ENCODE measurements at regions not wholly inside any gene's neighbourhood (a gene's known extent, or its start where the extent isn't known, plus 50 kb on each side); places are given as distances from the start of the nearest gene placed in this dataset.

GRCh38 chr5:162444129-162444762 lies 376.7 kb downstream of the GABRG2 start:
- no peak for TF ChIP-seq MAX (CRISPR knock-in tag; IDR thresholded peaks at IDR 0.05)
- TF ChIP-seq CTCF (IDR thresholded peaks at IDR 0.05), result no peak
- no peak for TF ChIP-seq ATF2 (CRISPR knock-in tag; IDR thresholded peaks at IDR 0.05; ENCODE audit: borderline replicate concordance, low read depth)
- TF ChIP-seq JUN (CRISPR knock-in tag; IDR thresholded peaks at IDR 0.05), result no peak
- no peak for TF ChIP-seq E2F1 (CRISPR knock-in tag; IDR thresholded peaks at IDR 0.05)

Measured in WTC11 (cell line).